Mesothelial cell of epicardium (in vitro differentiated cells): ENCODE measurements at regions not wholly inside any gene's neighbourhood (a gene's known extent, or its start where the extent isn't known, plus 50 kb on each side); places are given as distances from the start of the nearest gene placed in this dataset.

ENCODE experiments used
- DNase-seq, 2 experiments: peaks; one replicate each; pipeline ENCODE4 v3.0.0; 2021; ENCODE audit warnings: low spot score in 2 of 2; ENCODE audit not compliant: unreplicated experiment in 2 of 2
- H3K27ac Mint-ChIP-seq: 2 replicates; pipeline ENCODE4 v1.8.0; 2021; ENCODE audit warnings: mixed read lengths
- H3K27me3 Mint-ChIP-seq: 2 replicates; pipeline ENCODE4 v1.8.0; 2021; ENCODE audit warnings: low read depth, mixed read lengths
- H3K36me3 Mint-ChIP-seq: 2 replicates; pipeline ENCODE4 v1.8.0; 2021; ENCODE audit warnings: mixed read lengths
- H3K4me1 Mint-ChIP-seq: 2 replicates; pipeline ENCODE4 v1.8.0; 2021; ENCODE audit warnings: mixed read lengths
- H3K4me3 Mint-ChIP-seq: 2 replicates; pipeline ENCODE4 v1.8.0; 2021; ENCODE audit warnings: mild to moderate bottlenecking, moderate library complexity, mixed read lengths
- H3K9me3 Mint-ChIP-seq: 2 replicates; pipeline ENCODE4 v1.8.0; 2021; ENCODE audit warnings: mixed read lengths
- TF ChIP-seq, protein P1 (sequence below): fragments of 200-600 bp; sonication (generic); IDR thresholded peaks from one replicate; pipeline ENCODE4 v1.5.0; 2021; ENCODE audit warnings: antibody characterized with exemption; ENCODE audit not compliant: unreplicated experiment

GRCh38 chr13:62299988-62300387 is 884.3 kb upstream of the PCDH20 start:
- TF ChIP-seq, protein P1, sequence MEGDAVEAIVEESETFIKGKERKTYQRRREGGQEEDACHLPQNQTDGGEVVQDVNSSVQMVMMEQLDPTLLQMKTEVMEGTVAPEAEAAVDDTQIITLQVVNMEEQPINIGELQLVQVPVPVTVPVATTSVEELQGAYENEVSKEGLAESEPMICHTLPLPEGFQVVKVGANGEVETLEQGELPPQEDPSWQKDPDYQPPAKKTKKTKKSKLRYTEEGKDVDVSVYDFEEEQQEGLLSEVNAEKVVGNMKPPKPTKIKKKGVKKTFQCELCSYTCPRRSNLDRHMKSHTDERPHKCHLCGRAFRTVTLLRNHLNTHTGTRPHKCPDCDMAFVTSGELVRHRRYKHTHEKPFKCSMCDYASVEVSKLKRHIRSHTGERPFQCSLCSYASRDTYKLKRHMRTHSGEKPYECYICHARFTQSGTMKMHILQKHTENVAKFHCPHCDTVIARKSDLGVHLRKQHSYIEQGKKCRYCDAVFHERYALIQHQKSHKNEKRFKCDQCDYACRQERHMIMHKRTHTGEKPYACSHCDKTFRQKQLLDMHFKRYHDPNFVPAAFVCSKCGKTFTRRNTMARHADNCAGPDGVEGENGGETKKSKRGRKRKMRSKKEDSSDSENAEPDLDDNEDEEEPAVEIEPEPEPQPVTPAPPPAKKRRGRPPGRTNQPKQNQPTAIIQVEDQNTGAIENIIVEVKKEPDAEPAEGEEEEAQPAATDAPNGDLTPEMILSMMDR, result no peak
- Mint-ChIP-seq H3K27ac (no peak overlapping the region), H3K9me3 (peaks cover 11% of the 10 kb centered on the region), H3K36me3 (no peaks in the 10 kb centered on the region), H3K27me3 (no peaks in the 10 kb centered on the region), H3K4me3 (no peak overlapping the region), H3K4me1 (peaks cover 4% of the 10 kb centered on the region)
- DNase-seq, result no peak

DNA sequence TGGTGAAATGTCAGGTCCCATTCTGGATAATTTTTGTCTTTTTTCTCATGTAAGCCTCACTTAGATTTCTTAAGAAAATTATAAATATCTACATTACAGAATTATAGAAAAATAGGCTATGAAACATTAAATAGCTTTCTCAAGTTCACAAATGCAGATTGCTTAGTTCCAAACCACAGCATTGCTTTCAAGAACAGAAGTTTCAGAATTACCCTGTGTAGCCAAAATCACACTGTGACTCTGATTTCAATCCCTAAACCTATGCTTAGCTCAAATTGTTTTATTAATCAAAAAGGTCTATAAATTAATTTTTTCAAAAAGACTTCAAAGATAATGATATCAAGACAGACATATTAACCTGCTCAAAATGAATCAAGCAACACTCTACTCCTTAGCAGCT is 881.2 kb upstream of the PCDH20 start:
- Mint-ChIP-seq H3K36me3 (no peaks in the 10 kb centered on the region), H3K27me3 (no peaks in the 10 kb centered on the region), H3K9me3 (no peaks in the 10 kb centered on the region), H3K27ac (no peak overlapping the region), H3K4me1 (peaks cover 4% of the 10 kb centered on the region), H3K4me3 (no peak overlapping the region)
- TF ChIP-seq, protein P1, result no peak
- no peak for DNase-seq

- DNase-seq, result no peak
- Mint-ChIP-seq H3K4me1 (no peaks in the 10 kb centered on the region), H3K4me3 (no peak overlapping the region), H3K36me3 (peaks cover 2% of the 10 kb centered on the region), H3K9me3 (peaks cover 13% of the 10 kb centered on the region), H3K27me3 (no peaks in the 10 kb centered on the region), H3K27ac (no peak overlapping the region)
- TF ChIP-seq, protein P1, result no peak
Observed at GRCh38 chr13:62294244-62294643, 878.6 kb upstream of the PCDH20 start.

DNA sequence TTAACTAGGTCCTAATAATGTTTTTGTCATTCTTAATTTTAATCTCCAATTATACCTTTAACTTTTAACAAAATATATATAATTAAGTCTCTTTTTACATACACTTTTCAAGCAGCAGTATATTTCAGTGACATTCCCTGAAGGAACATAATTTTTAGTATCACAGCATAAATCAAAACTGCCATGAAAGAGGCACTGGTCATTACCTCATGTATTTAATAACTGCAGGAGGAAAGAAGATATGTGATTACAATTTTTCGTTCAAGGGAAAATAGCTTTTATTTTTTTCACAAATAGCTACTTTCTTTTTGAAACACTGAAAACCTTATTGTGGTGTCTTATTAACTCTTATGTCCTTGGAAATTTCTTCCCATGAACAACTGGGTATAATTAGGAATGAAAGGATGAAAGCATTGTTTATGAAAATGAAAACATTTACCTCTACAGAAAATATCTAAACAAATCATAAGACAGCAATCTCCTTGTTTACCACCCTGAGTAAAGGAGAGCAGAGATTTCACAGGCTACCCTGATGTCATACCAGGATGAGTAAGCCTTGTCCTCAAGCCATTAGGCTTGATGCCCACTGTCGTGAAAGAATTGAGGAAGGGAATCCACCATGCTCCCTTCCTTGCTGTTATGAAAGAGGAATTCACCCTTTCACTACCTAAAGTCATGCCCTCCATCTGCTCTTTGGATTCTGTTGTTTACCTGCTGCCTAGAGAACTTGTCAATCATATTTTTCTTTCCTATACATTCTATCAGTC is 877.2 kb upstream of the PCDH20 start:
- no peak for DNase-seq
- Mint-ChIP-seq H3K4me3 (no peak overlapping the region), H3K9me3 (peaks cover 13% of the 10 kb centered on the region), H3K36me3 (peaks cover 2% of the 10 kb centered on the region), H3K27me3 (no peaks in the 10 kb centered on the region), H3K27ac (no peak overlapping the region), H3K4me1 (no peaks in the 10 kb centered on the region)
- TF ChIP-seq, protein P1, result no peak

DNA sequence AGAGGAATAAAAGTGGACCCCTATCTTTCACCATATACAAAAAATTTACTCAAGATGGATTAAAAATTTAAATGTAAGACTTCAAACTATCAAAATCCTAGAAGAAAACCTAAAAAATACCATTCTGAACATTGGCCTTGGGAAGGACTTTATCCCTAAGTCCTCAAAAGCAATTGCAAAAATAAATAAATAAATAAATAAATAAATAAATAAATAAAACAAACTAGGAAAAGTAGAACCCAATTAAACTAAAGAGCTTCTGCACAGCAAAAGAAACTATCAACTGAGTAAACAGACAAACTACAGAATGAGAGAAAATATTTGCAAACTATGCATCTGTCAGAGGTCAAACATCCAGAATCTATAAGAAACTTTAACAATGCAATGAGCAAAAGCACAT is 874.9 kb upstream of the PCDH20 start:
- H3K4me1 Mint-ChIP-seq, result no peaks in the 10 kb centered on the region
- TF ChIP-seq, protein P1, result no peak
- H3K27me3 Mint-ChIP-seq, result no peaks in the 10 kb centered on the region
- DNase-seq, result no peak
- no peak overlapping the region for H3K4me3 Mint-ChIP-seq
- no peak overlapping the region for H3K27ac Mint-ChIP-seq
- peaks cover 2% of the 10 kb centered on the region for H3K36me3 Mint-ChIP-seq
- peaks cover 13% of the 10 kb centered on the region for H3K9me3 Mint-ChIP-seq

GRCh38 chr13:62287764-62288163 is 872.1 kb upstream of the PCDH20 start:
- no peak overlapping the region for H3K27ac Mint-ChIP-seq
- H3K9me3 Mint-ChIP-seq, result peaks cover 13% of the 10 kb centered on the region
- no peaks in the 10 kb centered on the region for H3K27me3 Mint-ChIP-seq
- H3K4me3 Mint-ChIP-seq, result no peak overlapping the region
- TF ChIP-seq, protein P1, result no peak
- no peaks in the 10 kb centered on the region for H3K4me1 Mint-ChIP-seq
- DNase-seq, result no peak
- peaks cover 2% of the 10 kb centered on the region for H3K36me3 Mint-ChIP-seq
